AG04450 (cell line): ENCODE measurements at regions not wholly inside any gene's neighbourhood (a gene's known extent, or its start where the extent isn't known, plus 50 kb on each side); places are given as distances from the start of the nearest gene placed in this dataset.

Experiments
- CTCF ChIA-PET: fragments of 300-600, 350-600 bp; formaldehyde crosslinking; extraction: SDS; loops from one replicate; lab custom pipeline; 2022; ENCODE audit warnings: antibody characterized with exemption, inconsistent platforms; lab: Charles Lee
- POLR2A ChIA-PET: fragments of 350-600 bp; formaldehyde crosslinking; extraction: SDS; loops from one replicate; lab custom pipeline; 2021; ENCODE audit warnings: antibody characterized with exemption, inconsistent platforms; lab: Yijun Ruan, JAX
- DNase-seq: peaks from one replicate; pipeline ENCODE4 v3.0.0-alpha.2; 2011; ENCODE audit warnings: low read depth, low spot score
- H3K27ac ChIP-seq: one replicate; pipeline ENCODE4 v1.5.1; 2012; ENCODE audit warnings: low read depth, low read length, control low read depth
- H3K27me3 ChIP-seq: one replicate; pipeline ENCODE4 v1.6.0; 2012; ENCODE audit warnings: low read length; ENCODE audit not compliant: control insufficient read depth, insufficient read depth
- H3K4me3 ChIP-seq: 2 replicates; pipeline ENCODE4 v1.5.1; 2011; ENCODE audit warnings: mild to moderate bottlenecking, low read depth, low read length, control low read depth
- H3K9me3 ChIP-seq: 2 replicates; pipeline ENCODE4 v1.5.1; 2012; ENCODE audit warnings: low read length; ENCODE audit not compliant: control insufficient read depth, insufficient read depth
- TF ChIP-seq, protein P1 (sequence below): IDR thresholded peaks from 2 replicates; pipeline ENCODE4 v1.5.1; 2011; ENCODE audit warnings: low read depth, low read length, control low read depth, inconsistent platforms

DNA sequence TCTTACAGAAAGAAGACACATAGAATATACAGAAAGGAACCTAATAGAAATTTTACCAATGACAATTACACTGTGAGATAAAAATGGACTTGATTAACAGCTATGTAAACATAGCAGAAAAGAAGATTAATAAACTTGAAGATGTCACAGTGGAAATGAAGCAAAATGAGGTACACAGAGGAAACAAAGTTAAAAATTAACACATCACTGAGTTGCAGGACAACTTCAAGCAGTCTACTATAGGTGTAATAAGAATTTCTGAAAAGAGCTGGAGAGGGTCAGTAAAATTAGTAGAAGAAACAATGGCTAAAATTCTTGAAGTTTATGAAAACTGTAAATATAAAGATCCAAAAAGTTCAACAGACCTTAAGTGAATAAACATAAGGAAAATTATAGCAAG, 738.7 kb downstream of the C12orf50 start:
- no peak for DNase-seq
- no peaks in the 10 kb centered on the region for H3K9me3 ChIP-seq
- H3K27ac ChIP-seq, result no peak overlapping the region
- TF ChIP-seq, protein P1, sequence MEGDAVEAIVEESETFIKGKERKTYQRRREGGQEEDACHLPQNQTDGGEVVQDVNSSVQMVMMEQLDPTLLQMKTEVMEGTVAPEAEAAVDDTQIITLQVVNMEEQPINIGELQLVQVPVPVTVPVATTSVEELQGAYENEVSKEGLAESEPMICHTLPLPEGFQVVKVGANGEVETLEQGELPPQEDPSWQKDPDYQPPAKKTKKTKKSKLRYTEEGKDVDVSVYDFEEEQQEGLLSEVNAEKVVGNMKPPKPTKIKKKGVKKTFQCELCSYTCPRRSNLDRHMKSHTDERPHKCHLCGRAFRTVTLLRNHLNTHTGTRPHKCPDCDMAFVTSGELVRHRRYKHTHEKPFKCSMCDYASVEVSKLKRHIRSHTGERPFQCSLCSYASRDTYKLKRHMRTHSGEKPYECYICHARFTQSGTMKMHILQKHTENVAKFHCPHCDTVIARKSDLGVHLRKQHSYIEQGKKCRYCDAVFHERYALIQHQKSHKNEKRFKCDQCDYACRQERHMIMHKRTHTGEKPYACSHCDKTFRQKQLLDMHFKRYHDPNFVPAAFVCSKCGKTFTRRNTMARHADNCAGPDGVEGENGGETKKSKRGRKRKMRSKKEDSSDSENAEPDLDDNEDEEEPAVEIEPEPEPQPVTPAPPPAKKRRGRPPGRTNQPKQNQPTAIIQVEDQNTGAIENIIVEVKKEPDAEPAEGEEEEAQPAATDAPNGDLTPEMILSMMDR, result no peak
- POLR2A ChIA-PET, result no interaction called here
- CTCF ChIA-PET, result no interaction called here
- H3K4me3 ChIP-seq, result no peak overlapping the region
- no peaks in the 10 kb centered on the region for H3K27me3 ChIP-seq

DNA sequence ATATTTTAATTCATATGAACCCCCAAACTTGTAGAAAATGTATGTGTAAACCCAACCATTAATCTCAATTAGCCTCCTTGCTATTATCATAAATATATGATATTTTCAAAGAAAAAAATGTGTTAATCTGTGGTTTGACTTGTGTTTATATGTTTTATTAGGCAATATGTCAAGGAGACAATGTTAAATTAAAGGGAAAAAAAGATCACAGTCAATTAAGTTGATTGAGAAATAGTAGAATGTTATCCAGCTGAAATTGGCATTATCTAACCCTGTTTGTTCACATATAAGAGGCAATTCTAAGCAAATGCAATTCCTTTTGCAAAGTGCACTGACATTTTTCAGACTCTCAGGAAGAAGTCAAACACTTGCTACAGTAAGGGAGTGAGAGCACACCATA, 745.3 kb downstream of the C12orf50 start:
- TF ChIP-seq, protein P1, result no peak

DNA sequence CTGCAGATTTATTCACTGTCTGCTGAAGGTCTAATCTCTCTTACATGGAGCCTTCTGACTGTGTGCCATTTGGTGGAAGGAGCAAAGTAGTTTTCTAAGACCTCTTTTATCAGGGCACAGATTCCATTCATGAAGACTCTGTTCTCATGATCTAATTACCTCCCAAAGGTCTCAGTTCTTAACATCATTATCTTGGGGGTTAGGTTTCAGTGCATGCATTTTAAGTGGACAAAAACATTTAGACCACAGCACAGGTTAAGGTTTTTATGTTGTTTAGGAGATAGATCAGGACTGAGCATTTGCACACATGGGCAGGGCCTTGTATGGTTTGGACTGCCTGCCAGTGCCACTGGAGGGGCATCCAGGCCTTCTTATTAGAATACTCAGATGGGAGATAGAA, 746.1 kb downstream of the C12orf50 start:
- no peak overlapping the region for H3K4me3 ChIP-seq
- ChIA-PET CTCF (no interaction called here), POLR2A (no interaction called here)
- no peak for DNase-seq
- TF ChIP-seq, protein P1, result no peak
- H3K27me3 ChIP-seq, result no peaks in the 10 kb centered on the region
- H3K27ac ChIP-seq, result no peak overlapping the region
- no peaks in the 10 kb centered on the region for H3K9me3 ChIP-seq

More for the DNA sequence above, 745.3 kb downstream of the C12orf50 start:
- H3K9me3 ChIP-seq, result no peaks in the 10 kb centered on the region
- no peak for DNase-seq
- ChIA-PET CTCF (interaction anchor here (1.1 kb wide), 1 partner anchor 9 kb away, joined by 4 read pairs; no protein-coding TSS in a partner anchor), POLR2A (no interaction called here)
- no peak overlapping the region for H3K27ac ChIP-seq
- no peaks in the 10 kb centered on the region for H3K27me3 ChIP-seq
- no peak overlapping the region for H3K4me3 ChIP-seq

DNA sequence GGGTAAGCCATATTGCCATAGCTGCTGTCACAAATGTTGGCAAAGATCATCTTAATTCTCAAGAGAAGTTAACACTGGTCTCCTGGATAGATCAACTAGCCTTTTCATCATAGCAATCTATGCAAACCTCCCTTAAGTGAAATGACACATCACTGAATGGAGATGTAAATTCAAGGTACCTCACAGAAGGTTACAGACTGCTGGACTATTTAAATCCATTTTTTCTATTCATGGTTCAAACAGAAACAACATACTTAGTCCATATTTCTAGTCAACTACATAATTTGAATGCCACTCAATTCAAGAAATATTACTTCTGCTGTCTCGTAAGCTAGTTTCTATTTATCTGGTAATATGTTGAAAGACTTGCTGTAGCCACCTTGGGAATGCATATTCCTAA, 748.3 kb downstream of the C12orf50 start:
- TF ChIP-seq, protein P1, result no peak
- Histone ChIP-seq H3K27me3 (no peaks in the 10 kb centered on the region), H3K27ac (no peak overlapping the region), H3K9me3 (no peaks in the 10 kb centered on the region), H3K4me3 (no peak overlapping the region)
- POLR2A ChIA-PET, result no interaction called here
- DNase-seq, result no peak
- CTCF ChIA-PET, result no interaction called here

DNA sequence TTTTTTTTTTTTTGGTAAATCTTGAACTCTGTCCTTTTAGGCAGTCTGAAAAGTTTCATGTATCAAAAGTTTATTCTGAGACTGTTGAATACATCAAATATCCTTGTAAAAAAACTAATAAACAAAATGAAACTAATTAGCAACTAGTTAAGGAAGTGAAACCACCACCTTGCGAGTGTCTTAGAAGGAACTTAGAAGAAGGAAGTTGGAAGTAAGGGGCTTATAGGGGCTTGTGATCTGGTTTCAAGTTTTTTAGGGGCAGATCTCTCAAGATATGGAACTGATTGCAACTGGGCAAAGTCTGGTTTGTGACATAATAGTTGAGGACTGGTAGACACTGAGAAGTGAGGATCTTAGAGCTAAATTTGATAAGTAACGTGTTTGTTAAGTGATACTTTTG, 748.8 kb downstream of the C12orf50 start:
- Histone ChIP-seq H3K9me3 (no peaks in the 10 kb centered on the region), H3K4me3 (no peak overlapping the region), H3K27ac (no peak overlapping the region), H3K27me3 (no peaks in the 10 kb centered on the region)
- POLR2A ChIA-PET, result no interaction called here
- DNase-seq, result no peak
- CTCF ChIA-PET, result no interaction called here
- TF ChIP-seq, protein P1, result no peak
